AG09309 (cell line): ENCODE measurements at regions not wholly inside any gene's neighbourhood (a gene's known extent, or its start where the extent isn't known, plus 50 kb on each side); places are given as distances from the start of the nearest gene placed in this dataset.

Experiments used
- DNase-seq: peaks from one replicate; pipeline ENCODE4 v3.0.0-alpha.2; 2010; ENCODE audit warnings: low read depth
- H3K4me3 ChIP-seq: 2 replicates; pipeline ENCODE4 v1.5.1; 2011; ENCODE audit warnings: mild to moderate bottlenecking, low read depth, low read length, moderate library complexity; ENCODE audit not compliant: control insufficient read depth
- CTCF ChIP-seq: IDR thresholded peaks from 2 replicates; pipeline ENCODE4 v1.5.1; 2011; ENCODE audit warnings: mild to moderate bottlenecking, low read depth, low read length, inconsistent platforms; ENCODE audit not compliant: insufficient read depth, control insufficient read depth; ENCODE audit errors: missing control alignments

DNA sequence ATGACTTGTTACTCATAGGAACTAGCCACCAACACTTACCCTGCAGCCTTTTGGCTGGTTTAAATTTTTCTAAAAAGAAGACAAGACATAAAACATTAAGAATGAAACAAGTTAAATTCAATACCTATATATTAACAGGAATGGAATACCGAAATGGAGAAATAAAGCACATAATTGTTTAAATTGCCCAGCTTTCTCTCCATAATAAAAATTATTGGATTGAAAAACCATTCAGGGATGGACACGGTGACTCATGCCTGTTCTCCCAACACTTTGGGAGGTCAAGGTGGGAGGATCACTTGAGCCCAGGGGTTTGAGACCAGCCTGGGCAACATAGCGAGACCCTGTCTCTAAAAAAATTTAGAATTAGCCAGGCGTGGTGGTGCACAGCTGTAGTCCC lies 179.4 kb upstream of the MKLN1 start:
- no peak overlapping the region for H3K4me3 ChIP-seq
- TF ChIP-seq CTCF, result no peak
- DNase-seq, result no peak

GRCh38 chr7:131148708-131149428 lies 178.8 kb upstream of the MKLN1 start:
- no peak for TF ChIP-seq CTCF
- no peak for DNase-seq
- H3K4me3 ChIP-seq, result no peak overlapping the region

GRCh38 chr7:131149429-131149773 lies 178.3 kb upstream of the MKLN1 start:
- no peak overlapping the region for H3K4me3 ChIP-seq
- TF ChIP-seq CTCF, result no peak
- DNase-seq, result no peak

GRCh38 chr7:131149840-131150239 lies 177.8 kb upstream of the MKLN1 start:
- DNase-seq, result no peak
- no peak for TF ChIP-seq CTCF

GRCh38 chr7:131151034-131151433 lies 176.6 kb upstream of the MKLN1 start:
- no peak for TF ChIP-seq CTCF
- no peak for DNase-seq
- H3K4me3 ChIP-seq, result no peak overlapping the region

More at GRCh38 chr7:131149840-131150239, 177.8 kb upstream of the MKLN1 start:
- H3K4me3 ChIP-seq, result no peak overlapping the region

- no peak for TF ChIP-seq CTCF
- H3K4me3 ChIP-seq, result no peak overlapping the region
- DNase-seq, result no peak
Measured at GRCh38 chr7:131152766-131153165, 174.9 kb upstream of the MKLN1 start.
